K562 (cell line): ENCODE measurements at regions not wholly inside any gene's neighbourhood (a gene's known extent, or its start where the extent isn't known, plus 50 kb on each side); places are given as distances from the start of the nearest gene placed in this dataset.

Experiments used
- ATAC-seq: fragments of 200-7000 bp; cut with Tn5 transposase; 3 replicates; pipeline ENCODE4 v1.9.1; 2020; ENCODE audit warnings: moderate library complexity
- BruUV-seq: library from RNA; stranded (reverse); fragments of 400-500 nt; replicated peaks from 2 replicates; lab custom pipeline; 2021; lab: Mats Ljungman, UMichigan
- CTCF ChIA-PET: fragments of 300-600 bp; formaldehyde crosslinking; extraction: SDS; loops from one replicate; lab custom pipeline; 2021; ENCODE audit warnings: low intra/inter-chr PET ratio; lab: Yijun Ruan, JAX
- POLR2A ChIA-PET: fragments of 300-600, 350-650 bp; sonication (Branson Sonifier 250); formaldehyde crosslinking; extraction: SDS; loops from one replicate; lab custom pipeline; 2021; ENCODE audit warnings: antibody characterized with exemption, inconsistent platforms; lab: Yijun Ruan, JAX
- DNase-seq, 4 experiments: peaks; one replicate each; pipeline versions ENCODE4 v3.0.0 to v3.0.0-alpha.2; 2011 to 2018; ENCODE audit warnings: low spot score in 3 of 4, mixed read lengths in 3 of 4; ENCODE audit errors: extremely low read depth in 1 of 4
- FAIRE-seq: peaks from 2 replicates; lab custom pipeline; 2011; peaks lifted over from hg19 to GRCh38; lab: Jason Lieb, UNC
- H2AFZ ChIP-seq: 2 replicates; pipeline ENCODE4 v1.6.0; 2011; ENCODE audit warnings: low read depth, low read length, control low read depth, inconsistent platforms
- H3K27ac ChIP-seq: fragments of 200-600 bp; 3 replicates; pipeline ENCODE4 v1.8.0; 2011; ENCODE audit warnings: low read depth, mild to moderate bottlenecking, control low read depth, inconsistent platforms, low read length, moderate library complexity, mixed read lengths; ENCODE audit errors: extremely low read depth
- H3K27me3 ChIP-seq, 2 experiments: fragments of 300-600 bp in 1 of 2; 2 replicates in 1 of 2; 3 replicates in 1 of 2; pipeline versions ENCODE4 v1.6.0 to v1.8.0; 2011; ENCODE audit warnings: inconsistent platforms in 2 of 2, low read length in 2 of 2, mild to moderate bottlenecking in 1 of 2, mixed read lengths in 1 of 2, moderate library complexity in 1 of 2; ENCODE audit not compliant: control insufficient read depth in 2 of 2, insufficient read depth in 2 of 2
- H3K36me3 ChIP-seq: fragments of 300-600 bp; 3 replicates; pipeline ENCODE4 v1.8.0; 2011; ENCODE audit warnings: mild to moderate bottlenecking, low read length, inconsistent platforms; ENCODE audit not compliant: control insufficient read depth, insufficient read depth
- H3K4me1 ChIP-seq, 2 experiments: fragments of 200-600 bp in 1 of 2; replicated peaks in 1 of 2; 2 replicates in 1 of 2; 3 replicates in 1 of 2; pipeline versions ENCODE4 v1.5.1 to v1.8.0; 2011; ENCODE audit warnings: inconsistent platforms in 2 of 2, low read length in 2 of 2, mild to moderate bottlenecking in 1 of 2, mixed read lengths in 1 of 2, moderate library complexity in 1 of 2; ENCODE audit not compliant: control insufficient read depth in 2 of 2, insufficient read depth in 2 of 2
- H3K4me2 ChIP-seq: 2 replicates; pipeline ENCODE4 v1.6.1; 2011; ENCODE audit warnings: low read length, control low read depth, inconsistent platforms, mixed read lengths; ENCODE audit not compliant: insufficient read depth
- H3K4me3 ChIP-seq: fragments of 200-600 bp; sonication (generic), shearing (Covaris generic); 2 replicates; pipeline ENCODE4 v1.5.1; 2016; ENCODE audit warnings: control low read depth, inconsistent platforms
- H3K79me2 ChIP-seq: fragments of 200-600 bp; 3 replicates; pipeline ENCODE4 v1.8.0; 2011; ENCODE audit warnings: low read length, inconsistent platforms; ENCODE audit not compliant: control insufficient read depth, insufficient read depth
- H3K9ac ChIP-seq, 2 experiments: 2 replicates each; pipeline versions ENCODE4 v1.6.0 to v1.6.1; 2011; ENCODE audit warnings: low read depth in 2 of 2, low read length in 2 of 2, control low read depth in 1 of 2, inconsistent platforms in 1 of 2, mild to moderate bottlenecking in 1 of 2, mixed read lengths in 1 of 2; ENCODE audit not compliant: insufficient read depth in 1 of 2
- H3K9me1 ChIP-seq: one replicate; pipeline ENCODE4 v1.6.0; 2011; ENCODE audit warnings: inconsistent platforms, mild to moderate bottlenecking, low read length, moderate library complexity; ENCODE audit not compliant: control insufficient read depth, insufficient read depth
- H3K9me3 ChIP-seq: replicated peaks from 2 replicates; pipeline ENCODE4 v1.5.1; 2011; ENCODE audit warnings: low read depth, low read length, inconsistent platforms; ENCODE audit not compliant: control insufficient read depth, insufficient read depth
- H4K20me1 ChIP-seq: replicated peaks from 2 replicates; pipeline ENCODE4 v1.6.1; 2011; ENCODE audit warnings: low read length, inconsistent platforms, mixed read lengths; ENCODE audit not compliant: control insufficient read depth, insufficient read depth
- ARID2 ChIP-seq: fragments of 450-650 bp; IDR thresholded peaks from 2 replicates; pipeline ENCODE4 v1.6.1; 2017; ENCODE audit warnings: antibody characterized with exemption, mild to moderate bottlenecking
- MAFG ChIP-seq: fragments of 450-650 bp; conservative IDR thresholded peaks from 2 replicates; pipeline ENCODE4 v1.6.1; 2016; ENCODE audit warnings: missing genetic modification characterization, missing compliant biosample characterization
- MITF ChIP-seq: IDR thresholded peaks from 2 replicates; pipeline ENCODE4 v1.6.1; 2014; ENCODE audit warnings: antibody characterized with exemption
- MLLT1 ChIP-seq, 2 experiments: fragments of 450-650 bp; IDR thresholded peaks; 2 replicates each; pipeline ENCODE4 v1.6.1; 2016
- PHF8 ChIP-seq: fragments of 200-600 bp; sonication (generic); IDR thresholded peaks from 2 replicates; pipeline ENCODE4 v1.6.1; 2012; ENCODE audit warnings: mixed run types, mild to moderate bottlenecking, inconsistent platforms, low read length, moderate library complexity, borderline replicate concordance
- PML ChIP-seq: IDR thresholded peaks from 2 replicates; pipeline ENCODE4 v1.6.1; 2012; ENCODE audit warnings: low read length, inconsistent platforms
- RFX5 ChIP-seq: IDR thresholded peaks from 2 replicates; pipeline ENCODE4 v1.6.1; 2011; ENCODE audit warnings: low read depth, mild to moderate bottlenecking, improper control_type of control experiment, low read length
- SMARCE1 ChIP-seq: fragments of 450-650 bp; IDR thresholded peaks from 2 replicates; pipeline ENCODE4 v1.7.1; 2016; ENCODE audit warnings: mild to moderate bottlenecking
- SNAPC5 ChIP-seq: fragments of 250-450 bp; sonication (Bioruptor Pico); IDR thresholded peaks from 2 replicates; pipeline ENCODE4 v1.8.0; 2021; ENCODE audit warnings: moderate library complexity, mild to moderate bottlenecking, inconsistent platforms
- TAF9B ChIP-seq: fragments of 450-650 bp; IDR thresholded peaks from 2 replicates; pipeline ENCODE4 v1.6.1; 2018; ENCODE audit warnings: mild to moderate bottlenecking; ENCODE audit not compliant: partially characterized antibody
- U2AF2 ChIP-seq: fragments of 200-400 bp; formaldehyde crosslinking; optimal IDR thresholded peaks from 2 replicates; pipeline ENCODE3; 2017; ENCODE audit warnings: low read depth, mild to moderate bottlenecking, low read length
- ZNF41 ChIP-seq: fragments of 250-450 bp; sonication (Bioruptor Pico); conservative IDR thresholded peaks from 2 replicates; pipeline ENCODE4 v1.4.0; 2020; ENCODE audit warnings: mild to moderate bottlenecking
- WGBS: fragments of 100-300 bp; shearing (Covaris generic); methylation state at CpG from one replicate; pipeline ENCODE4 v1.1.6; 2016; ENCODE audit warnings: low coverage, mixed read lengths; ENCODE audit not compliant: insufficient coverage; ENCODE audit errors: missing lambda C conversion rate; 5-methylcytosine and 5-hydroxymethylcytosine counted together
- in situ Hi-C: fragments of 300-500 bp; cut with MboI; formaldehyde crosslinking; loops from 4 replicates; pipeline ENCODE4 v1.15.0; 2018; ENCODE audit warnings: inconsistent platforms, mixed read lengths
- intact Hi-C: fragments of 100-400 bp; cut with micrococcal nuclease; formaldehyde crosslinking; loops from 2 replicates; pipeline ENCODE4 v1.14.2; 2022
- TF ChIP-seq, protein P1 (sequence below): fragments of 450-650 bp; IDR thresholded peaks from 2 replicates; pipeline ENCODE4 v1.7.1; 2018; ENCODE audit warnings: mild to moderate bottlenecking, low read depth; ENCODE audit not compliant: partially characterized antibody
- TF ChIP-seq, protein P2 (sequence below): fragments of 250-450 bp; sonication (Bioruptor Pico); IDR thresholded peaks from 2 replicates; pipeline ENCODE4 v1.5.0; 2021
- TF ChIP-seq, protein P3 (sequence below): fragments of 450-650 bp; IDR thresholded peaks from one replicate; pipeline ENCODE4 v1.6.1; 2018; ENCODE audit warnings: mild to moderate bottlenecking, moderate library complexity; ENCODE audit not compliant: partially characterized antibody

GRCh38 chr14:101233391-101233790, 327.9 kb upstream of the DIO3 start:
- WGBS: 27% methylated on average over 7 of the region's 12 CpGs
- Histone ChIP-seq H4K20me1 (no peaks in the 10 kb centered on the region), H2AFZ (no peak overlapping the region), H3K9me1 (no peaks in the 10 kb centered on the region), H3K4me3 (no peak overlapping the region), H3K36me3 (no peaks in the 10 kb centered on the region), H3K27me3 (peaks cover 2 to 17% of the 10 kb centered on the region in 2 experiments; a peak in 2 of 5 replicates), H3K4me2 (no peak overlapping the region), H3K9ac (no peak overlapping the region), H3K9me3 (no peaks in the 10 kb centered on the region), H3K4me1 (peaks cover 0 to 11% of the 10 kb centered on the region in 2 experiments; a peak in 2 of 5 replicates), H3K27ac (no peak overlapping the region), H3K79me2 (no peaks in the 10 kb centered on the region)
- ATAC-seq (no peak), DNase-seq (no peak), FAIRE-seq (no peak)
- ChIA-PET CTCF (no interaction called here), POLR2A (no interaction called here)
- in situ Hi-C loops: no loop called here
- no TSS peak for BruUV-seq
- intact Hi-C loops: loop anchor here (10.0 kb wide), 1 partner anchor 149 kb away; no protein-coding TSS in a partner anchor
- TF ChIP-seq PHF8: no peak
- TF ChIP-seq MLLT1 (IDR thresholded peaks at IDR 0.05): no peak
- TF ChIP-seq PML: no peak
- TF ChIP-seq RFX5: no peak
- TF ChIP-seq, protein P1, sequence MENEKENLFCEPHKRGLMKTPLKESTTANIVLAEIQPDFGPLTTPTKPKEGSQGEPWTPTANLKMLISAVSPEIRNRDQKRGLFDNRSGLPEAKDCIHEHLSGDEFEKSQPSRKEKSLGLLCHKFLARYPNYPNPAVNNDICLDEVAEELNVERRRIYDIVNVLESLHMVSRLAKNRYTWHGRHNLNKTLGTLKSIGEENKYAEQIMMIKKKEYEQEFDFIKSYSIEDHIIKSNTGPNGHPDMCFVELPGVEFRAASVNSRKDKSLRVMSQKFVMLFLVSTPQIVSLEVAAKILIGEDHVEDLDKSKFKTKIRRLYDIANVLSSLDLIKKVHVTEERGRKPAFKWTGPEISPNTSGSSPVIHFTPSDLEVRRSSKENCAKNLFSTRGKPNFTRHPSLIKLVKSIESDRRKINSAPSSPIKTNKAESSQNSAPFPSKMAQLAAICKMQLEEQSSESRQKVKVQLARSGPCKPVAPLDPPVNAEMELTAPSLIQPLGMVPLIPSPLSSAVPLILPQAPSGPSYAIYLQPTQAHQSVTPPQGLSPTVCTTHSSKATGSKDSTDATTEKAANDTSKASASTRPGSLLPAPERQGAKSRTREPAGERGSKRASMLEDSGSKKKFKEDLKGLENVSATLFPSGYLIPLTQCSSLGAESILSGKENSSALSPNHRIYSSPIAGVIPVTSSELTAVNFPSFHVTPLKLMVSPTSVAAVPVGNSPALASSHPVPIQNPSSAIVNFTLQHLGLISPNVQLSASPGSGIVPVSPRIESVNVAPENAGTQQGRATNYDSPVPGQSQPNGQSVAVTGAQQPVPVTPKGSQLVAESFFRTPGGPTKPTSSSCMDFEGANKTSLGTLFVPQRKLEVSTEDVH: no peak
- TF ChIP-seq SMARCE1: no peak
- TF ChIP-seq SNAPC5 (CRISPR knock-in tag): no peak
- no peak for TF ChIP-seq TAF9B
- TF ChIP-seq U2AF2: no peak
- no peak for TF ChIP-seq ARID2
- TF ChIP-seq MITF: no peak
- no peak for TF ChIP-seq MAFG (tag)
- TF ChIP-seq, protein P2, sequence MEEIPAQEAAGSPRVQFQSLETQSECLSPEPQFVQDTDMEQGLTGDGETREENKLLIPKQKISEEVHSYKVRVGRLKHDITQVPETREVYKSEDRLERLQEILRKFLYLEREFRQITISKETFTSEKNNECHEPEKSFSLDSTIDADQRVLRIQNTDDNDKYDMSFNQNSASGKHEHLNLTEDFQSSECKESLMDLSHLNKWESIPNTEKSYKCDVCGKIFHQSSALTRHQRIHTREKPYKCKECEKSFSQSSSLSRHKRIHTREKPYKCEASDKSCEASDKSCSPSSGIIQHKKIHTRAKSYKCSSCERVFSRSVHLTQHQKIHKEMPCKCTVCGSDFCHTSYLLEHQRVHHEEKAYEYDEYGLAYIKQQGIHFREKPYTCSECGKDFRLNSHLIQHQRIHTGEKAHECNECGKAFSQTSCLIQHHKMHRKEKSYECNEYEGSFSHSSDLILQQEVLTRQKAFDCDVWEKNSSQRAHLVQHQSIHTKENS (CRISPR knock-in tag): no peak
- TF ChIP-seq ZNF41 (CRISPR knock-in tag): no peak
- TF ChIP-seq, protein P3, sequence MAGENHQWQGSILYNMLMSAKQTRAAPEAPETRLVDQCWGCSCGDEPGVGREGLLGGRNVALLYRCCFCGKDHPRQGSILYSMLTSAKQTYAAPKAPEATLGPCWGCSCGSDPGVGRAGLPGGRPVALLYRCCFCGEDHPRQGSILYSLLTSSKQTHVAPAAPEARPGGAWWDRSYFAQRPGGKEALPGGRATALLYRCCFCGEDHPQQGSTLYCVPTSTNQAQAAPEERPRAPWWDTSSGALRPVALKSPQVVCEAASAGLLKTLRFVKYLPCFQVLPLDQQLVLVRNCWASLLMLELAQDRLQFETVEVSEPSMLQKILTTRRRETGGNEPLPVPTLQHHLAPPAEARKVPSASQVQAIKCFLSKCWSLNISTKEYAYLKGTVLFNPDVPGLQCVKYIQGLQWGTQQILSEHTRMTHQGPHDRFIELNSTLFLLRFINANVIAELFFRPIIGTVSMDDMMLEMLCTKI: no peak
